ENCODE measurements at regions not wholly inside any gene's neighbourhood (a gene's known extent, or its start where the extent isn't known, plus 50 kb on each side); places are given as distances from the start of the nearest gene placed in this dataset.

DNA sequence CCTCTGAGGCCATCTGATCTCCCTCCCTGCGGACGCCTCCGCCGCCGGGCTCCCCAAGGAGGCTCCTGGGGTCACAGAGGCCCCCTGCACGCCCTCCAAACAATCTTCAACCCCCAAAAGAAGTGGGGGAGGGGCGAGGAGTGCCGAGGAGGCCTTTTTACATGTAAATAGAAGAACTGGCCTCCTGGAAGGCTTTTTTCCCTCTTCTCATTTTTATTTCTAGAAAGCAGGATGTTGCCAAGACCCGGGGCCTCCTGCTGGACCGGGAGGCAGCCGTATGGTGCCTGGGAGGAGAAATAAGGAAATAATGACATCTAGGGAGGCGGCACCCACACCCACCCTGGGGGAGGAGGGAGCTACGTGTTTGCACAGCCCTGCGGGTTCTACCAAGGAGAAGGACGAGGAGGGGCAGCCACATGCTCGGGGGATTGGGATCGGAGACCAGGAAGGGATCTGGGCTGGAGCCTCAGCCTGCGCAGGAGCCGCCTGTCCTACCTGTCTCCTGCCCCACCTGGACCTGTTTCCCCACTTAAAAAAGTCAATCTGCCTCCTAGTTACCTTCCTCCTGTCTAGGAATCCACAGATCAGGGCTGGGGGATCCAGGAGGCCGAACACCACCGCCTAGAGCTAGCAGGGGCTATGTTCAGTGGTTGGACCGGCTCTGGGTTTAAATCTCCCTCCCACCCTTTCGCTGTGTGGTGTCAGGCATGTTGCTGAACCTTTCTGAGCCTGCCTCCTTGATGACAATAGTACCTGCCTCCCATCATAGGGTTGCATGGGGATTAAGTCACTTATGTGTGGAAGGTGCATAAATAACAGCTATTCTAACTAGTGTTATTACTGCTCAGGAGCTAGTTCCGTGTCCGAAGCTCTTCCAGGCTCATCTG lies 175.7 kb upstream of the GSE1 start:
- TF ChIP-seq POLR2A (IDR thresholded peaks at IDR 0.05; ENCODE audit: low read depth, low read length), result no peak
- no peak for TF ChIP-seq POU2F2 (IDR thresholded peaks at IDR 0.05; ENCODE audit: low read depth, low read length)
- TF ChIP-seq POLR2AphosphoS5 (IDR thresholded peaks at IDR 0.05; ENCODE audit: low read depth, low read length), result no peak
- TF ChIP-seq PAX5 (IDR thresholded peaks at IDR 0.05; ENCODE audit: insufficient read depth, low read length, severe bottlenecking), result no peak
- TF ChIP-seq SPI1 (IDR thresholded peaks at IDR 0.05; ENCODE audit: low read depth, low read length), result no peak
- DNase-seq (ENCODE audit: insufficient read length, low spot score), result no peak
- no peak for FAIRE-seq

DNA sequence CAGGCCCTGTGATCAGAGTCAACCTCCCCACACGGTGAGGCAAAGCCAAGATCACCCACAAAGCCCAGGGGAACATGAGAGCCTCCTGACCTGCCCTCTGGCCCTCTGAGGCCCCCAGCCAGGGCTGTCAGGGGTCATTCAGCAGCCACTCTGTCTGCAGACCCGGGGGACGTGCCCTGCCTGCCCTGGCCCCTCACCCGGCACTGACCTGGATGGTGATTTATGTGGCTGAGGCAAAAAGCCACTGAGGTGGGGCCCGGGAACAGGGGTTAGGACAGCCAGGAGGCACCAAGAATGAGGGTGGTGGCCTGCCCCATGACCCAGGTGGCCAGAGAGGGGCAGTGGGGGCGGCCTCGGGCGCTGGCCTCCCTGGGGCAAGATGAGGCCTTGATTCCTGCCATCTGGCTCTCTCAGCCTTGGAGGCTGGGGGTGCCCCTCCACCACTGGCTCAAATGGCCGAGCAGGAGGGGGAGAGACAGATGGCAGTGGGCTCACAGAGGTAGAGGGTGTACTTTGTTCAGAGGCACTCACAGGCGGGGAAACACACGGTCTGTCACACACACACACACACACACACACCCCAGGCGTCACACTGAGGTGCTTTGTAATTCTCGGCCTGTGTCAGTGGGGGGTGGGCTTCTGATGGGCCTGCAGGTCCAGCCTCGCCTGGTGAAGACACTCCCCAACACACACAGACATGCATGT lies 174.0 kb upstream of the GSE1 start:
- DNase-seq (ENCODE audit: insufficient read length, low spot score), result no peak
- TF ChIP-seq PAX5 (IDR thresholded peaks at IDR 0.05; ENCODE audit: insufficient read depth, low read length, severe bottlenecking) (no peak), SPI1 (IDR thresholded peaks at IDR 0.05; ENCODE audit: low read depth, low read length) (no peak), TAF1 (IDR thresholded peaks at IDR 0.05; ENCODE audit: low read depth, low read length) (no peak), POLR2A (IDR thresholded peaks at IDR 0.05; ENCODE audit: low read depth, low read length) (no peak), POU2F2 (IDR thresholded peaks at IDR 0.05; ENCODE audit: low read depth, low read length) (no peak), POLR2AphosphoS5 (IDR thresholded peaks at IDR 0.05; ENCODE audit: low read depth, low read length) (no peak)
- no peak for FAIRE-seq

DNA sequence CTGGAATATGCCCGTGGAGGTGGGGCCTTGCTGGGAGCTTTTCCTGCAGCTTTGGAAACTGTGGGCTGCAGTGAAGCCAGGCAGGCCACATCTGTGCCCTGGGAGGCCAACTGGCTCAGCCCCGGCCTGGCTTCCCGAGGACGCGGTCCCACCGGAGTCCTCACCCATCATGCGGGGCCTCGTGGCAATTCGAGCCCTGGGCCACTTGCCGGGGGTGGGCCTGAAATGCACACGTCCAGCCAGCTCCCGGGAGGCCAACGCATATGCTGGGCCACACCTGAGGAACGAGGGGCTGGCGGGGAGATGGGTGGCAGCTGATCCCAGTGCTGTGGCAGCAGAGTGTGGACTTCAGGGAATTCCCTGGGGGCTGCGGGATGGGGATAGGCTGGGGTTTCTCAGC lies 172.4 kb upstream of the GSE1 start:
- DNase-seq (ENCODE audit: insufficient read length, low spot score) (no peak), FAIRE-seq (no peak)
- TF ChIP-seq POU2F2 (IDR thresholded peaks at IDR 0.05; ENCODE audit: low read depth, low read length) (no peak), SPI1 (IDR thresholded peaks at IDR 0.05; ENCODE audit: low read depth, low read length) (no peak), PAX5 (IDR thresholded peaks at IDR 0.05; ENCODE audit: insufficient read depth, low read length, severe bottlenecking) (no peak), TAF1 (IDR thresholded peaks at IDR 0.05; ENCODE audit: low read depth, low read length) (no peak), POLR2AphosphoS5 (IDR thresholded peaks at IDR 0.05; ENCODE audit: low read depth, low read length) (no peak), POLR2A (IDR thresholded peaks at IDR 0.05; ENCODE audit: low read depth, low read length) (no peak)

DNA sequence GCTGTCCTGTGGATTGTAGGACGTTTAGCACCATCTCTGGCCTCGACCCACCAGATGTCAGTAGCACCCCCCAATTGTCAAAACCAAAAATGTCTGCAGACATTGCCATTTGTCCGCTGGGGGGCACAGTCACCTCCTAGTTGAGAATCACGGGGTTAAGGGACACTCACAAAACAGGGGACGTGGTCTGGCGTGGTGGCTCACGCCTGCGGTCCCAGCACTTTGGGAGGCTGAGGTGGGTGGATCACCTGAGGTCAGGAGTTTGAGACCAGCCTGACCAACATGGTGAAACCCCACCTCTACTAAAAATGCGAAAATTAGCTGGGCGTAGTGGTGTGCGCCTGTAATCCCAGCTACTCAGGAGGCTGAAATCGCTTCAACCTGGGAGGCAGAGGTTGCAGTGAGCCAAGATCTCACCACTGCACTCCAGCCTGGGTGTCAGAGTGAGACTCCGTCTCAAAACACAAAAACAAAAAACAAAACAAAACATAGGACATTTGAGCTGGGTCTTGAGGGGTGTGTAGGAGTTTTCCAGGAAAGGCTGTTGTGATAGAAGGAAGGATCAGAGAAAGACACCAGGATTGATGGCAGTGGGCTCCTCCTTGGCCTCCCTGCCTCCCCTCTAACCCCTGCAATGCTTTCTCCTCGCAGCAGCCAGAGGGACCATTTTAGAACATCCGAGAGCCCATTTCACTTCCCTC lies 171.8 kb upstream of the GSE1 start:
- FAIRE-seq (no peak), DNase-seq (ENCODE audit: insufficient read length, low spot score) (no peak)
- no peak for TF ChIP-seq POLR2AphosphoS5 (IDR thresholded peaks at IDR 0.05; ENCODE audit: low read depth, low read length)
- no peak for TF ChIP-seq POU2F2 (IDR thresholded peaks at IDR 0.05; ENCODE audit: low read depth, low read length)
- no peak for TF ChIP-seq TAF1 (IDR thresholded peaks at IDR 0.05; ENCODE audit: low read depth, low read length)
- TF ChIP-seq SPI1 (IDR thresholded peaks at IDR 0.05; ENCODE audit: low read depth, low read length), result no peak
- no peak for TF ChIP-seq POLR2A (IDR thresholded peaks at IDR 0.05; ENCODE audit: low read depth, low read length)
- no peak for TF ChIP-seq PAX5 (IDR thresholded peaks at IDR 0.05; ENCODE audit: insufficient read depth, low read length, severe bottlenecking)

DNA sequence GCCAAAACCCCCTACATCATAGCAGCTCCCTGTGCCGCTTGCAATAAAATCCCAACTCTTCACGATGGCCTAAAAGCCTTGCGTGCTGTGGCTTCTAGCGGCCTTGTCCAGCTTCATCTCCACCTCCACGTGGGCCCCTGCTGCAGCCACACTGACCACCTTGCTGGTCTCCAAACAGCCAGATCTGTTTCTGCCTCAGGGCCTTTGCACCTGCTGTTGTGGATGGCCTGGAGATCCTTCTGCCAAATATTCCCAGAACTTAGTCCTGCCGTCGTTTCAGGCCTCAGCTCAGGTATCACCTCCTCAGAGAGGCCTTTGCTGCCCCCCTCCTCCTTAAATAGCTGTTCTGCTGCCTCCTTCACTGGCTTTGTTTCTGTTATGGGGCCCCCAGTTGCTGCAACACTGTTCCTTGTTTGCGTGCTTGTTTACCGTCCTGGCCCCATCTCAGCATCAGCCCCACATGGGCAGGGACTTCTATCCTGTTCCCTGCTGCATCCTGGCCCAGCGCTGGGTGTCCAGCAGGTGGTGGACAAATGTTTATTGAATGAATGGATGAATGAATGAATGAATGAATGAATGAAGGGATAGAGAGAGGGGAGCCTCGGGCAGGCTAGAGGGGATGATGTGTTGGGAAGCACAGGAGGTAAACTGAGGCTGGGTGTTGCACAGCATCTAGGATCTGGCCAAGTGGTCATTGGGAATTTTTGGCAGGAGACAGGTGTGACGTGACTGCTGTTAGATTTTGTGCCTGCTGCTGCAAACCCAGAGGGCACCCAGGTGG lies 171.0 kb upstream of the GSE1 start:
- no peak for TF ChIP-seq TAF1 (IDR thresholded peaks at IDR 0.05; ENCODE audit: low read depth, low read length)
- no peak for TF ChIP-seq POLR2A (IDR thresholded peaks at IDR 0.05; ENCODE audit: low read depth, low read length)
- no peak for TF ChIP-seq PAX5 (IDR thresholded peaks at IDR 0.05; ENCODE audit: insufficient read depth, low read length, severe bottlenecking)
- TF ChIP-seq POLR2AphosphoS5 (IDR thresholded peaks at IDR 0.05; ENCODE audit: low read depth, low read length), result no peak
- TF ChIP-seq POU2F2 (IDR thresholded peaks at IDR 0.05; ENCODE audit: low read depth, low read length), result no peak
- no peak for TF ChIP-seq SPI1 (IDR thresholded peaks at IDR 0.05; ENCODE audit: low read depth, low read length)
- DNase-seq (ENCODE audit: insufficient read length, low spot score), result no peak
- FAIRE-seq, result no peak

DNA sequence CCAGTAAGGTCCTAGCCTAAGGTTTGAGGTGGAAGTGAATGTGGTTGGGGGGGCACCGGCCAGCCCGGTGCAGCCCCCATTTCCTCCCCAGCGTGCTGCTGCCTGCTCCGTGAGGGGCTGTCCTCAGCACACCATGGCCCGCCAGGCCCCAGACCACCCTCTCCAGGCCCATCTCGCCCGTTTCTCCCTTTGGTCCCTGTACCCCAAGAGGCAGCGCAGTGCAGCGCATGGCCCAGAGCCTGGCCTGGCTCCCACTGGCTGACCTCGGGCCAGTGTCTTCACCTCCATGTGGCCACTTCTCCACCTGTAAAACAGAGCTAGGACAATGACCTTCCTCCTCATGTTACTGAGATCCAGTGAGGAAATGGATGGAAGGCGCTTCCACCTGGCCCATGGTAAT lies 170.0 kb upstream of the GSE1 start:
- FAIRE-seq (no peak), DNase-seq (ENCODE audit: insufficient read length, low spot score) (no peak)
- TF ChIP-seq PAX5 (IDR thresholded peaks at IDR 0.05; ENCODE audit: insufficient read depth, low read length, severe bottlenecking) (no peak), SPI1 (IDR thresholded peaks at IDR 0.05; ENCODE audit: low read depth, low read length) (no peak), POLR2A (IDR thresholded peaks at IDR 0.05; ENCODE audit: low read depth, low read length) (no peak), POLR2AphosphoS5 (IDR thresholded peaks at IDR 0.05; ENCODE audit: low read depth, low read length) (no peak), TAF1 (IDR thresholded peaks at IDR 0.05; ENCODE audit: low read depth, low read length) (no peak), POU2F2 (IDR thresholded peaks at IDR 0.05; ENCODE audit: low read depth, low read length) (no peak)

DNA sequence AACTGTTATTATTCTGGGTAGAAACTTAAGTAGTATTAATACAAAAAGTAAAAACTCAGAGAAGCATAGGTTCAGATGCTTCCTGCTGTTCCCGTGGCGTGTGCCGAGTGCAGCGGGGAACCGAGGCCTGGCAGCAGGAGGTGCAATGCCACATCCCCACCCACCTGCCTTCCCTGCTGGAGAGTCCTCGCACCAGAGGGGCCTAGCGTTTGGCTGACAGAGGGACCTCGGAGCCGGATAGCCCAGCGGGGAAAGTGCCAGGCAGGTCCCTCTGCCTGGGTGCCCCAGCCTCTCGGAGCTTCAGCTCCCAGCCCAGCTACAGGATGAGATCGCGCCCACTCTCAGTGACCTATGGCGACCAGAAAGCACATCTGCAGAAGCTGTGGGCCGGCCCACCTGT lies 169.6 kb upstream of the GSE1 start:
- FAIRE-seq (no peak), DNase-seq (ENCODE audit: insufficient read length, low spot score) (no peak)
- no peak for TF ChIP-seq POLR2A (IDR thresholded peaks at IDR 0.05; ENCODE audit: low read depth, low read length)
- no peak for TF ChIP-seq TAF1 (IDR thresholded peaks at IDR 0.05; ENCODE audit: low read depth, low read length)
- TF ChIP-seq POU2F2 (IDR thresholded peaks at IDR 0.05; ENCODE audit: low read depth, low read length), result no peak
- TF ChIP-seq POLR2AphosphoS5 (IDR thresholded peaks at IDR 0.05; ENCODE audit: low read depth, low read length), result no peak

DNA sequence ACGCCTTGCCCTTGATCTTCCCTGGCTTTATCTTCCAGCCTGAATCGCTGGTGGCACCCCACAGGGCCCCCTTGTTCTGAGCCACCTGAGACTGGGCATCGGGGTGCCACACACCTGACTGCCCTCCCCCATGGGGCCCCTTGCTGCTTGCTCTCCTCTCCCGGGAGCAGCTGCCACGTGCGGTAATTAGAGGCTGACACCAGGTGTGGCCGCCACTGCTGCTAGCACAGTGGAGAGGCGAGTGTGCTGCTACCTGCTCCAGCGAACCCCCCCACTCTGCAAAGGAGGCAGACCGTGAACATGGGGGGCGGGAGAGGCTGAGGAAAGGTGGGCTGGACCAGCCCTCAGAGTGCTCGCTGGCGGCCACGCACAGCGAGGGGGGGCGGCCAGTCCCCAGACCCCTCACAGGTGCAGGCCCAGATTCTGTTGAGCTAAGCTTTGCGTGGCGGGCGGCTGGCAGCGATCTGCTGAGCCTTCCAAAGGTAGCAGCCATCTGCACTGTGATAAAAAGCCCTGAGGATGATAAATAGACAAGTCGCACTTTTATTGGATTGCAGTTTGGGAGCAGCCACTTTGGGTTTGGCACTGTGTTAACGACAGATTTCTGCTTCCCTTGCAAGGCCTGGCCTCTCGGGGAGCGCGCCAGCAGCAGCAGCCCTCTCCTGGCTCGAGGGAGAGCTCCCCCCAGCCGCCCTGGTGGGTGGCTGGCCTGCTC lies 167.9 kb upstream of the GSE1 start:
- TF ChIP-seq POLR2AphosphoS5 (IDR thresholded peaks at IDR 0.05; ENCODE audit: low read depth, low read length) (no peak), SPI1 (IDR thresholded peaks at IDR 0.05; ENCODE audit: low read depth, low read length) (no peak), TAF1 (IDR thresholded peaks at IDR 0.05; ENCODE audit: low read depth, low read length) (no peak), PAX5 (IDR thresholded peaks at IDR 0.05; ENCODE audit: insufficient read depth, low read length, severe bottlenecking) (no peak), POLR2A (IDR thresholded peaks at IDR 0.05; ENCODE audit: low read depth, low read length) (no peak)
- DNase-seq (ENCODE audit: insufficient read length, low spot score) (no peak), FAIRE-seq (no peak)

All from GM12891 (cell line).